Thoracic aorta (tissue), 2 donors: ENCODE measurements at regions not wholly inside any gene's neighbourhood (a gene's known extent, or its start where the extent isn't known, plus 50 kb on each side); places are given as distances from the start of the nearest gene placed in this dataset.

Experiments
- ATAC-seq: fragments of 150-250 bp; one replicate; pipeline ENCODE4 v1.8.0; 2017; ENCODE audit warnings: low read depth; ENCODE audit not compliant: insufficient number of reproducible peaks, low FRiP score
- DNase-seq: peaks from one replicate; pipeline ENCODE4 v3.0.0-alpha.2; 2020; ENCODE audit warnings: low spot score
- H3K27ac ChIP-seq, 2 donors: fragments of 200-600 bp; sonication (generic); 1 replicate in 1 of 2; 2 replicates in 1 of 2; pipeline ENCODE4 v1.5.1; 2016; ENCODE audit warnings: mild to moderate bottlenecking in 2 of 2, moderate library complexity in 2 of 2
- H3K27me3 ChIP-seq: fragments of 200-600 bp; sonication (generic); replicated peaks from 2 replicates; pipeline ENCODE4 v1.6.0; 2016; ENCODE audit warnings: mild to moderate bottlenecking; ENCODE audit not compliant: insufficient read depth
- H3K36me3 ChIP-seq: fragments of 200-600 bp; sonication (generic); one replicate; pipeline ENCODE4 v1.5.1; 2016
- H3K4me1 ChIP-seq, 2 donors: fragments of 200-600 bp; sonication (generic); 1 replicate in 1 of 2; 2 replicates in 1 of 2; pipeline versions ENCODE4 v1.5.1 to v1.6.0; 2016; ENCODE audit warnings: low read depth in 2 of 2, mild to moderate bottlenecking in 1 of 2; ENCODE audit not compliant: control insufficient read depth in 1 of 2
- H3K4me3 ChIP-seq: fragments of 200-600 bp; sonication (generic); 2 replicates; pipeline ENCODE4 v1.5.1; 2016; ENCODE audit warnings: mild to moderate bottlenecking
- H3K9me3 ChIP-seq: fragments of 200-600 bp; sonication (generic); 2 replicates; pipeline ENCODE4 v1.5.1; 2016
- TF ChIP-seq, protein P1 (sequence below): fragments of 200-600 bp; sonication (generic); IDR thresholded peaks from one replicate; pipeline ENCODE4 v1.5.1; 2019; ENCODE audit warnings: antibody characterized with exemption

GRCh38 chr16:60820361-60820760, 1215.9 kb downstream of the CDH8 start:
- no peak overlapping the region for H3K4me3 ChIP-seq
- H3K27ac ChIP-seq = no peak overlapping the region
- H3K27me3 ChIP-seq = no peaks in the 10 kb centered on the region
- no peaks in the 10 kb centered on the region for H3K36me3 ChIP-seq
- H3K4me1 ChIP-seq = peaks cover 0 to 13% of the 10 kb centered on the region in 2 donors
- H3K9me3 ChIP-seq = no peaks in the 10 kb centered on the region
- ATAC-seq = no peak
- TF ChIP-seq, protein P1, sequence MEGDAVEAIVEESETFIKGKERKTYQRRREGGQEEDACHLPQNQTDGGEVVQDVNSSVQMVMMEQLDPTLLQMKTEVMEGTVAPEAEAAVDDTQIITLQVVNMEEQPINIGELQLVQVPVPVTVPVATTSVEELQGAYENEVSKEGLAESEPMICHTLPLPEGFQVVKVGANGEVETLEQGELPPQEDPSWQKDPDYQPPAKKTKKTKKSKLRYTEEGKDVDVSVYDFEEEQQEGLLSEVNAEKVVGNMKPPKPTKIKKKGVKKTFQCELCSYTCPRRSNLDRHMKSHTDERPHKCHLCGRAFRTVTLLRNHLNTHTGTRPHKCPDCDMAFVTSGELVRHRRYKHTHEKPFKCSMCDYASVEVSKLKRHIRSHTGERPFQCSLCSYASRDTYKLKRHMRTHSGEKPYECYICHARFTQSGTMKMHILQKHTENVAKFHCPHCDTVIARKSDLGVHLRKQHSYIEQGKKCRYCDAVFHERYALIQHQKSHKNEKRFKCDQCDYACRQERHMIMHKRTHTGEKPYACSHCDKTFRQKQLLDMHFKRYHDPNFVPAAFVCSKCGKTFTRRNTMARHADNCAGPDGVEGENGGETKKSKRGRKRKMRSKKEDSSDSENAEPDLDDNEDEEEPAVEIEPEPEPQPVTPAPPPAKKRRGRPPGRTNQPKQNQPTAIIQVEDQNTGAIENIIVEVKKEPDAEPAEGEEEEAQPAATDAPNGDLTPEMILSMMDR = no peak
- DNase-seq = no peak

DNA sequence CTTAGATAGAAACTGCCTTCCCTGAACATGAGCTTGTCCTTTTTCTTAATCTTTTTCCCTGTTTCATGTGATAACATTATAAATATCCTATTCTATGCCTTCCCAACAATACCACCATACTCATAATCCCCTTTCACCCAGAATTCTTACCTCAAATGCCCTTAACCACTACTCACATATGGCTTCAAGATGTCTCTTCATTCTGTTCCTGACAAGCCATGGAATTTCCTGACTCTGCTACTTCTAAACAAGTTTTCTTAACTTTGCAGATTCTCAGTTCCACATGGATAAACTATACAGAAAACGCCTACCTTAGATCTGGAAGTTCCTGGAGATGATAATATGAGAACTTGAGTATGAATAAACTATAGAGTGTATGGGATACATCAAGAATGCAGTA, 1217.8 kb downstream of the CDH8 start:
- Histone ChIP-seq H3K4me3 (no peak overlapping the region), H3K27me3 (no peaks in the 10 kb centered on the region), H3K27ac (no peak overlapping the region), H3K4me1 (peaks cover 0 to 27% of the 10 kb centered on the region in 2 donors), H3K9me3 (no peaks in the 10 kb centered on the region), H3K36me3 (no peaks in the 10 kb centered on the region)
- DNase-seq = no peak
- TF ChIP-seq, protein P1 = no peak
- ATAC-seq = no peak

- no peak overlapping the region for H3K4me3 ChIP-seq
- no peak overlapping the region for H3K27ac ChIP-seq
- no peaks in the 10 kb centered on the region for H3K36me3 ChIP-seq
- H3K4me1 ChIP-seq = peaks cover 0 to 29% of the 10 kb centered on the region in 2 donors
- TF ChIP-seq, protein P1 = no peak
- no peak for ATAC-seq
- H3K27me3 ChIP-seq = no peaks in the 10 kb centered on the region
- DNase-seq = no peak
- no peaks in the 10 kb centered on the region for H3K9me3 ChIP-seq
These were observed 1219.8 kb downstream of the CDH8 start for GRCh38 chr16:60816461-60816860.

DNA sequence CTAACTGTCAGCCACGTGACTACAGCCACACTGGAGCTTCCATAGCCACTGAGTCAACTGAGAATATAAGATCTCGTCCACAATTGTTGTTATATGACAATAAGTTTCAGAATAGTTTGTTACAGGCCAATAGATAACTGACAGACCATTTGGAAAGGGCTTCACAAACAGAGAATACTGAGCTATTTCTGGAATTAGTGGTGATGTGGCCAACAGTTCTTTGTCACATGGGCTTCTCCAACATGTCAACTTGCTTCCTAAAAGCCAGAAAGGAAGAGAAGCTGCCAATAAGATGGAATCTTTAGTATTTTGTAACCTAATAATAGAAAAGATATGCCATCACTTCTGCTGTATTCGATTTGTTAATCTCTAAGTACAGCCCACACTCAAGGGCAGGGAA, 1220.4 kb downstream of the CDH8 start:
- TF ChIP-seq, protein P1 = no peak
- Histone ChIP-seq H3K9me3 (no peaks in the 10 kb centered on the region), H3K27me3 (no peaks in the 10 kb centered on the region), H3K4me1 (peaks cover 0 to 34% of the 10 kb centered on the region in 2 donors), H3K4me3 (no peak overlapping the region), H3K27ac (peak overlapping the region; percentile 14 to 32), H3K36me3 (no peaks in the 10 kb centered on the region)
- ATAC-seq (no peak), DNase-seq (no peak)

GRCh38 chr16:60815033-60815432, 1221.2 kb downstream of the CDH8 start:
- DNase-seq (no peak), ATAC-seq (no peak)
- no peaks in the 10 kb centered on the region for H3K27me3 ChIP-seq
- H3K9me3 ChIP-seq = no peaks in the 10 kb centered on the region
- TF ChIP-seq, protein P1 = no peak
- H3K36me3 ChIP-seq = no peaks in the 10 kb centered on the region
- peaks cover 0 to 35% of the 10 kb centered on the region in 2 donors for H3K4me1 ChIP-seq
- peak overlapping the region; percentile 32 to 35 for H3K27ac ChIP-seq
- H3K4me3 ChIP-seq = no peak overlapping the region
